Panc1 (cell line): ENCODE measurements at regions not wholly inside any gene's neighbourhood (a gene's known extent, or its start where the extent isn't known, plus 50 kb on each side); places are given as distances from the start of the nearest gene placed in this dataset.

Source experiments
- ATAC-seq: fragments of 200-7000 bp; cut with Tn5 transposase; 2 replicates; pipeline ENCODE4 v1.9.1; 2020; ENCODE audit warnings: mild to moderate bottlenecking, moderate library complexity
- BruUV-seq: library from RNA; stranded (reverse); fragments of 400-500 nt; replicated peaks from 2 replicates; lab custom pipeline; 2021; lab: Mats Ljungman, UMichigan
- CTCF ChIA-PET: fragments of 300-600 bp; sonication (Branson Sonifier 250); formaldehyde crosslinking; loops from one replicate; lab custom pipeline; 2022; ENCODE audit warnings: antibody characterized with exemption; lab: Charles Lee
- POLR2A ChIA-PET: fragments of 300-600 bp; sonication (Branson Sonifier 250); formaldehyde crosslinking; loops from one replicate; lab custom pipeline; 2022; ENCODE audit warnings: antibody characterized with exemption; lab: Charles Lee
- DNase-seq: peaks from one replicate; pipeline ENCODE4 v3.0.0-alpha.2; 2010; ENCODE audit warnings: low read depth, low spot score
- H3K27ac ChIP-seq: 2 replicates; pipeline ENCODE4 v1.5.1; 2011; ENCODE audit warnings: mild to moderate bottlenecking, low read length, inconsistent platforms
- H3K27me3 ChIP-seq: fragments of 200-500 bp; sonication (Bioruptor generic); 2 replicates; pipeline ENCODE4 v1.6.0; 2014; ENCODE audit warnings: low read length, inconsistent platforms; ENCODE audit not compliant: control insufficient read depth, insufficient read depth
- H3K36me3 ChIP-seq: fragments of 200-500 bp; sonication (Bioruptor generic); 2 replicates; pipeline ENCODE4 v1.5.1; 2014; ENCODE audit warnings: inconsistent platforms, mild to moderate bottlenecking, low read length, moderate library complexity; ENCODE audit not compliant: control insufficient read depth, insufficient read depth
- H3K4me1 ChIP-seq: 2 replicates; pipeline ENCODE4 v1.5.1; 2011; ENCODE audit warnings: inconsistent platforms, mild to moderate bottlenecking, low read length, moderate library complexity; ENCODE audit not compliant: control insufficient read depth, insufficient read depth
- H3K4me3 ChIP-seq, 2 experiments: 2 replicates each; pipeline ENCODE4 v1.5.1; 2011 to 2012; ENCODE audit warnings: low read depth in 2 of 2, low read length in 2 of 2, mild to moderate bottlenecking in 2 of 2, inconsistent platforms in 1 of 2, moderate library complexity in 1 of 2
- H3K9me3 ChIP-seq: fragments of 200-500 bp; sonication (Bioruptor generic); 2 replicates; pipeline ENCODE4 v1.5.1; 2014; ENCODE audit warnings: low read depth, mild to moderate bottlenecking, inconsistent platforms, low read length, moderate library complexity; ENCODE audit not compliant: control insufficient read depth, insufficient read depth
- CTCF ChIP-seq: fragments of 450-650 bp; IDR thresholded peaks from 2 replicates; pipeline ENCODE4 v1.5.1; 2017; ENCODE audit warnings: mild to moderate bottlenecking
- POLR2AphosphoS5 ChIP-seq: IDR thresholded peaks from 2 replicates; pipeline ENCODE4 v1.6.1; 2012; ENCODE audit warnings: mild to moderate bottlenecking, low read depth, low read length, moderate library complexity
- REST ChIP-seq, 2 experiments: IDR thresholded peaks; 2 replicates each; pipeline ENCODE4 v1.6.1; 2011 to 2012; ENCODE audit warnings: low read depth in 2 of 2, control low read depth in 1 of 2, low read length in 1 of 2, mild to moderate bottlenecking in 1 of 2, moderate library complexity in 1 of 2; ENCODE audit not compliant: insufficient read depth in 1 of 2
- SIN3A ChIP-seq: IDR thresholded peaks from 2 replicates; pipeline ENCODE4 v1.6.1; 2012; ENCODE audit warnings: low read depth, mild to moderate bottlenecking, low read length, moderate library complexity, borderline replicate concordance; ENCODE audit not compliant: insufficient read depth
- TCF7L2 ChIP-seq: IDR thresholded peaks from 2 replicates; pipeline ENCODE4 v1.6.1; 2011; ENCODE audit warnings: mild to moderate bottlenecking, low read depth, low read length, inconsistent platforms
- in situ Hi-C: cut with HindIII; loops from 2 replicates; pipeline ENCODE4 v1.10.0; 2016; ENCODE audit warnings: low sequenced_read_pairs, low pct_unique_long_range_greater_than_20kb
- intact Hi-C: fragments of 100-400 bp; cut with micrococcal nuclease; formaldehyde crosslinking; loops from one replicate; pipeline ENCODE4 v1.10.0; 2022; ENCODE audit not compliant: unreplicated experiment

- H3K27me3 ChIP-seq = no peaks in the 10 kb centered on the region
- no peaks in the 10 kb centered on the region for H3K9me3 ChIP-seq
- no peak for ATAC-seq
- POLR2A ChIA-PET = no interaction called here
- CTCF ChIA-PET = no interaction called here
- H3K4me3 ChIP-seq = no peak overlapping the region
- intact Hi-C loops (no loop called here), in situ Hi-C loops (no loop called here)
- no TSS peak for BruUV-seq
- no peak overlapping the region for H3K27ac ChIP-seq
- no peaks in the 10 kb centered on the region for H3K4me1 ChIP-seq
- no peak for DNase-seq
- H3K36me3 ChIP-seq = no peaks in the 10 kb centered on the region
- TF ChIP-seq CTCF = no peak
- TF ChIP-seq REST (IDR thresholded peaks at IDR 0.05; ENCODE audit: insufficient read depth in 1 of 2, low read depth in 2 of 2, low read length in 1 of 2) = no peak
- TF ChIP-seq SIN3A = no peak
- TF ChIP-seq TCF7L2 = no peak
- no peak for TF ChIP-seq POLR2AphosphoS5
Measured at GRCh38 chr20:40464731-40465208, 224.3 kb downstream of the MAFB start.

GRCh38 chr20:40463171-40463570, 225.9 kb downstream of the MAFB start:
- H3K4me1 ChIP-seq = no peaks in the 10 kb centered on the region
- no peak overlapping the region for H3K4me3 ChIP-seq
- CTCF ChIA-PET = no interaction called here
- intact Hi-C loops (no loop called here), in situ Hi-C loops (no loop called here)
- no peak for TF ChIP-seq SIN3A
- no peak for TF ChIP-seq REST (IDR thresholded peaks at IDR 0.05; ENCODE audit: insufficient read depth in 1 of 2, low read depth in 2 of 2, low read length in 1 of 2)
- no peak for TF ChIP-seq TCF7L2
- TF ChIP-seq CTCF = no peak
- TF ChIP-seq POLR2AphosphoS5 = no peak
- no peaks in the 10 kb centered on the region for H3K9me3 ChIP-seq
- no peak overlapping the region for H3K27ac ChIP-seq
- DNase-seq = no peak
- BruUV-seq = no TSS peak
- H3K27me3 ChIP-seq = no peaks in the 10 kb centered on the region
- no peaks in the 10 kb centered on the region for H3K36me3 ChIP-seq
- POLR2A ChIA-PET = no interaction called here
- no peak for ATAC-seq
